SK-N-SH (cell line): ENCODE measurements at regions not wholly inside any gene's neighbourhood (a gene's known extent, or its start where the extent isn't known, plus 50 kb on each side); places are given as distances from the start of the nearest gene placed in this dataset.

Experiments
- CTCF ChIA-PET: fragments of 300-600, 350-600 bp; formaldehyde crosslinking; extraction: SDS; loops from one replicate; lab custom pipeline; 2021; lab: Yijun Ruan, JAX
- POLR2A ChIA-PET: fragments of 350-600 bp; sonication (Branson Sonifier 250); formaldehyde crosslinking; extraction: SDS; loops from one replicate; lab custom pipeline; 2020; ENCODE audit warnings: antibody characterized with exemption, inconsistent platforms; lab: Yijun Ruan, JAX
- DNase-seq: peaks from one replicate; pipeline ENCODE4 v3.0.0; 2012
- H2AFZ ChIP-seq: fragments of 200-600 bp; sonication (generic); 2 replicates; pipeline ENCODE4 v1.8.1; 2016; ENCODE audit warnings: antibody characterized with exemption, mild to moderate bottlenecking, low read depth
- H3F3A ChIP-seq: fragments of 200-600 bp; sonication (generic); replicated peaks from 2 replicates; pipeline ENCODE3; 2016; ENCODE audit warnings: antibody characterized with exemption, mild to moderate bottlenecking; ENCODE audit not compliant: insufficient read depth
- H3K27ac ChIP-seq, 2 experiments: fragments of 200-500 bp in 1 of 2; fragments of 200-600 bp in 1 of 2; sonication (Bioruptor generic) in 1 of 2; sonication (generic), shearing (Covaris generic) in 1 of 2; 2 replicates each; pipeline versions ENCODE4 v1.5.1 to v1.6.1; 2014 to 2016; ENCODE audit warnings: low read depth in 2 of 2, inconsistent platforms in 1 of 2, low read length in 1 of 2, mild to moderate bottlenecking in 1 of 2, mixed read lengths in 1 of 2
- H3K27me3 ChIP-seq: fragments of 200-600 bp; sonication (generic), shearing (Covaris generic); 2 replicates; pipeline ENCODE4 v1.6.1; 2016; ENCODE audit warnings: mixed run types; ENCODE audit not compliant: insufficient read depth
- H3K36me3 ChIP-seq, 2 experiments: fragments of 200-500 bp in 1 of 2; fragments of 200-600 bp in 1 of 2; sonication (Bioruptor generic) in 1 of 2; sonication (generic) in 1 of 2; replicated peaks in 1 of 2; 2 replicates each; pipeline versions ENCODE3 to v1.5.1; 2014 to 2016; ENCODE audit warnings: low read length in 1 of 2, mild to moderate bottlenecking in 1 of 2; ENCODE audit not compliant: insufficient read depth in 2 of 2, control insufficient read depth in 1 of 2
- H3K4me1 ChIP-seq, 2 experiments: fragments of 200-500 bp in 1 of 2; fragments of 200-600 bp in 1 of 2; sonication (Bioruptor generic) in 1 of 2; sonication (generic), shearing (Covaris generic) in 1 of 2; 2 replicates each; pipeline versions ENCODE4 v1.5.1 to v1.6.1; 2014 to 2016; ENCODE audit warnings: low read depth in 1 of 2, low read length in 1 of 2, mixed run types in 1 of 2; ENCODE audit not compliant: insufficient read depth in 2 of 2, control insufficient read depth in 1 of 2
- H3K4me2 ChIP-seq: fragments of 200-600 bp; sonication (generic), shearing (Covaris generic); 2 replicates; pipeline ENCODE4 v1.6.1; 2017; ENCODE audit warnings: mixed run types
- H3K4me3 ChIP-seq, 2 experiments: fragments of 200-500 bp in 1 of 2; fragments of 200-600 bp in 1 of 2; sonication (Bioruptor generic) in 1 of 2; sonication (generic), shearing (Covaris generic) in 1 of 2; 2 replicates each; pipeline versions ENCODE4 v1.5.1 to v1.8.1; 2014 to 2016; ENCODE audit warnings: low read depth in 2 of 2, inconsistent platforms in 1 of 2, low read length in 1 of 2, mild to moderate bottlenecking in 1 of 2, mixed read lengths in 1 of 2, moderate library complexity in 1 of 2
- H3K79me2 ChIP-seq: fragments of 200-600 bp; sonication (generic); 2 replicates; pipeline ENCODE4 v1.8.1; 2017; ENCODE audit warnings: mild to moderate bottlenecking; ENCODE audit not compliant: insufficient read depth
- H3K9ac ChIP-seq: fragments of 200-600 bp; sonication (generic); 2 replicates; pipeline ENCODE4 v1.6.1; 2017; ENCODE audit warnings: mixed run types
- H3K9me2 ChIP-seq: fragments of 200-600 bp; sonication (generic); 2 replicates; pipeline ENCODE4 v1.6.1; 2017; ENCODE audit warnings: mixed run types
- H3K9me3 ChIP-seq: fragments of 200-600 bp; sonication (generic); 2 replicates; pipeline ENCODE4 v1.6.1; 2017; ENCODE audit warnings: mixed run types, mild to moderate bottlenecking, moderate library complexity
- H4K20me1 ChIP-seq: fragments of 200-600 bp; sonication (generic); 2 replicates; pipeline ENCODE4 v1.6.1; 2017; ENCODE audit warnings: mild to moderate bottlenecking, mixed run types; ENCODE audit not compliant: insufficient read depth
- CHD2 ChIP-seq: fragments of 150-350 bp; IDR thresholded peaks from 2 replicates; pipeline ENCODE4 v1.6.1; 2018; ENCODE audit warnings: low read length; ENCODE audit not compliant: partially characterized antibody
- CTCF ChIP-seq: fragments of 200-600 bp; sonication (generic); IDR thresholded peaks from 2 replicates; pipeline ENCODE4 v1.6.1; 2017; ENCODE audit warnings: antibody characterized with exemption, mild to moderate bottlenecking, moderate library complexity
- EZH2phosphoT487 ChIP-seq: fragments of 200-600 bp; sonication (generic); IDR thresholded peaks from 2 replicates; pipeline ENCODE4 v1.6.1; 2017; ENCODE audit warnings: low read depth, mixed run types, mild to moderate bottlenecking, antibody characterized with exemption, moderate library complexity, borderline replicate concordance
- FOXM1 ChIP-seq: IDR thresholded peaks from 2 replicates; pipeline ENCODE4 v1.4.0; 2012; ENCODE audit warnings: low read depth, mild to moderate bottlenecking
- GABPA ChIP-seq: IDR thresholded peaks from 2 replicates; pipeline ENCODE4 v1.4.0; 2012; ENCODE audit warnings: low read depth, mild to moderate bottlenecking
- GATA2 ChIP-seq: sonication (generic); formaldehyde crosslinking; IDR thresholded peaks from 2 replicates; pipeline ENCODE4 v1.5.0; 2020; ENCODE audit warnings: mild to moderate bottlenecking, missing genetic modification reagents
- JUND ChIP-seq: IDR thresholded peaks from 2 replicates; pipeline ENCODE4 v1.4.0; 2012
- MEF2A ChIP-seq: IDR thresholded peaks from 2 replicates; pipeline ENCODE4 v1.4.0; 2012; ENCODE audit warnings: low read depth, borderline replicate concordance
- NFIC ChIP-seq: IDR thresholded peaks from 2 replicates; pipeline ENCODE4 v1.4.0; 2012; ENCODE audit warnings: borderline replicate concordance
- PBX3 ChIP-seq: IDR thresholded peaks from 2 replicates; pipeline ENCODE4; 2012
- RAD21 ChIP-seq: IDR thresholded peaks from 2 replicates; pipeline ENCODE4 v1.6.1; 2012; ENCODE audit warnings: mild to moderate bottlenecking, low read length
- RFX5 ChIP-seq: IDR thresholded peaks from 2 replicates; pipeline ENCODE4 v1.6.1; 2012; ENCODE audit warnings: mild to moderate bottlenecking, improper control_type of control experiment, low read length
- RXRA ChIP-seq: IDR thresholded peaks from 2 replicates; pipeline ENCODE4 v1.4.0; 2012; ENCODE audit warnings: low read depth, mild to moderate bottlenecking, borderline replicate concordance
- TAF1 ChIP-seq: IDR thresholded peaks from 2 replicates; pipeline ENCODE4 v1.6.1; 2012; ENCODE audit warnings: low read depth, mild to moderate bottlenecking, low read length, moderate library complexity, borderline replicate concordance
- YY1 ChIP-seq: IDR thresholded peaks from 2 replicates; pipeline ENCODE4 v1.4.0; 2012; ENCODE audit warnings: low read depth, mild to moderate bottlenecking
- ZBTB33 ChIP-seq: IDR thresholded peaks from 2 replicates; pipeline ENCODE4 v1.4.0; 2012; ENCODE audit warnings: low read depth, borderline replicate concordance
- WGBS: methylation state at CpG from one replicate; pipeline ENCODE4 v1.1.6; 2017; ENCODE audit warnings: low lambda C conversion rate; 5-methylcytosine and 5-hydroxymethylcytosine counted together
- TF ChIP-seq, protein P1 (sequence below): IDR thresholded peaks from 2 replicates; pipeline ENCODE4 v1.4.0; 2012; ENCODE audit warnings: low read depth, borderline replicate concordance

GRCh38 chr1:5265438-5266075, 611.1 kb downstream of the AJAP1 start:
- H2AFZ ChIP-seq: no peak overlapping the region
- no peaks in the 10 kb centered on the region for H3F3A ChIP-seq

More at GRCh38 chr1:5265438-5266075, 611.1 kb downstream of the AJAP1 start:
- H3K4me1 ChIP-seq: no peaks in the 10 kb centered on the region; a peak in 1 of 4 replicates
- H3K36me3 ChIP-seq: no peaks in the 10 kb centered on the region
- no peaks in the 10 kb centered on the region for H3K9me3 ChIP-seq
- DNase-seq: no peak
- no peaks in the 10 kb centered on the region for H3K79me2 ChIP-seq
- no peak overlapping the region for H3K4me3 ChIP-seq
- no peaks in the 10 kb centered on the region for H4K20me1 ChIP-seq
- TF ChIP-seq GABPA: no peak
- no peak for TF ChIP-seq RXRA
- no peak for TF ChIP-seq YY1
- TF ChIP-seq, protein P1, sequence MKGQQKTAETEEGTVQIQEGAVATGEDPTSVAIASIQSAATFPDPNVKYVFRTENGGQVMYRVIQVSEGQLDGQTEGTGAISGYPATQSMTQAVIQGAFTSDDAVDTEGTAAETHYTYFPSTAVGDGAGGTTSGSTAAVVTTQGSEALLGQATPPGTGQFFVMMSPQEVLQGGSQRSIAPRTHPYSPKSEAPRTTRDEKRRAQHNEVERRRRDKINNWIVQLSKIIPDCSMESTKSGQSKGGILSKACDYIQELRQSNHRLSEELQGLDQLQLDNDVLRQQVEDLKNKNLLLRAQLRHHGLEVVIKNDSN: no peak
- no peak for TF ChIP-seq RFX5
- no peak for TF ChIP-seq PBX3
- TF ChIP-seq ZBTB33: no peak
- TF ChIP-seq MEF2A: no peak
- no peak for TF ChIP-seq FOXM1
- TF ChIP-seq CHD2: no peak
- TF ChIP-seq TAF1: no peak
- TF ChIP-seq NFIC: no peak
- no peak for TF ChIP-seq JUND
- TF ChIP-seq EZH2phosphoT487: no peak
- TF ChIP-seq RAD21: no peak
- TF ChIP-seq CTCF: no peak
- no peak for TF ChIP-seq GATA2 (CRISPR knock-in tag)
- POLR2A ChIA-PET: no interaction called here
- no peak overlapping the region for H3K27ac ChIP-seq
- H3K9me2 ChIP-seq: no peaks in the 10 kb centered on the region
- CTCF ChIA-PET: interaction anchor here (1.1 kb wide), 2 partner anchors 9 to 13 kb away, joined by 3 read pairs; no protein-coding TSS in a partner anchor
- H3K9ac ChIP-seq: no peak overlapping the region
- H3K4me2 ChIP-seq: no peak overlapping the region
- no peaks in the 10 kb centered on the region for H3K27me3 ChIP-seq
- WGBS: 32% methylated on average over 13 of the region's 14 CpGs
